H1 (cell line): ENCODE measurements at regions not wholly inside any gene's neighbourhood (a gene's known extent, or its start where the extent isn't known, plus 50 kb on each side); places are given as distances from the start of the nearest gene placed in this dataset.

Source experiments
- CTCF ChIA-PET: fragments of 300-600 bp; sonication (Branson Sonifier 250); formaldehyde crosslinking; loops from one replicate; lab custom pipeline; 2021; ENCODE audit not compliant: partially characterized antibody; lab: Charles Lee
- POLR2A ChIA-PET: fragments of 300-600 bp; sonication (Branson Sonifier 250); formaldehyde crosslinking; loops from one replicate; lab custom pipeline; 2021; ENCODE audit warnings: inconsistent platforms; ENCODE audit not compliant: partially characterized antibody; lab: Charles Lee
- DNase-seq, 2 experiments: peaks; one replicate each; pipeline versions ENCODE4 v3.0.0 to v3.0.0-alpha.2; 2010 to 2022; ENCODE audit warnings: low spot score in 2 of 2, low read depth in 1 of 2, mixed read lengths in 1 of 2
- FAIRE-seq: peaks from 2 replicates; lab custom pipeline; 2011; peaks lifted over from hg19 to GRCh38; lab: Jason Lieb, UNC
- H2AFZ ChIP-seq: 2 replicates; pipeline ENCODE4 v1.8.1; 2012; ENCODE audit warnings: low read length, inconsistent platforms
- H2AK5ac ChIP-seq: 2 replicates; pipeline ENCODE4 v1.6.1; 2013; ENCODE audit warnings: low read depth, low read length
- H2BK120ac ChIP-seq: replicated peaks from 2 replicates; pipeline ENCODE3; 2013; ENCODE audit warnings: low read depth, low read length, inconsistent platforms
- H2BK12ac ChIP-seq: 2 replicates; pipeline ENCODE4 v1.6.1; 2013; ENCODE audit warnings: low read depth, low read length
- H2BK15ac ChIP-seq: 2 replicates; pipeline ENCODE4 v1.6.1; 2013; ENCODE audit warnings: low read length
- H2BK20ac ChIP-seq: 2 replicates; pipeline ENCODE4 v1.6.1; 2013; ENCODE audit warnings: low read length
- H2BK5ac ChIP-seq: 2 replicates; pipeline ENCODE4 v1.6.1; 2013; ENCODE audit warnings: low read depth, low read length
- H3K14ac ChIP-seq: 2 replicates; pipeline ENCODE4 v1.6.1; 2013; ENCODE audit warnings: inconsistent platforms; ENCODE audit not compliant: insufficient read length
- H3K18ac ChIP-seq: 2 replicates; pipeline ENCODE4 v1.6.1; 2013; ENCODE audit warnings: low read length; ENCODE audit errors: extremely low read depth
- H3K23ac ChIP-seq: 2 replicates; pipeline ENCODE4 v1.6.1; 2013; ENCODE audit warnings: inconsistent platforms; ENCODE audit not compliant: insufficient read length
- H3K23me2 ChIP-seq: 2 replicates; pipeline ENCODE4 v1.6.1; 2013; ENCODE audit warnings: low read depth, low read length
- H3K27ac ChIP-seq: 2 replicates; pipeline ENCODE4 v1.6.1; 2011; ENCODE audit warnings: low read depth, low read length, inconsistent platforms
- H3K27me3 ChIP-seq, 4 experiments: replicated peaks in 1 of 4; 1 replicate in 1 of 4; 2 replicates in 3 of 4; pipeline versions ENCODE4 v1.6.1 to v1.8.1; 2011 to 2013; ENCODE audit warnings: low read length in 3 of 4, mild to moderate bottlenecking in 3 of 4, inconsistent platforms in 2 of 4, mixed read lengths in 2 of 4, moderate library complexity in 1 of 4; ENCODE audit not compliant: control insufficient read depth in 3 of 4, insufficient read depth in 3 of 4; ENCODE audit errors: extremely low read depth in 1 of 4
- H3K36me3 ChIP-seq, 4 experiments: 2 replicates each; pipeline versions ENCODE4 v1.6.1 to v1.8.1; 2011 to 2013; ENCODE audit warnings: mild to moderate bottlenecking in 4 of 4, low read length in 3 of 4, moderate library complexity in 2 of 4, control low read depth in 1 of 4, inconsistent platforms in 1 of 4; ENCODE audit not compliant: insufficient read depth in 4 of 4, control insufficient read depth in 2 of 4
- H3K4ac ChIP-seq: replicated peaks from 2 replicates; pipeline ENCODE3; 2013; ENCODE audit warnings: low read length, low read depth, mixed read lengths, inconsistent platforms; ENCODE audit not compliant: insufficient read length
- H3K4me1 ChIP-seq, 4 experiments: replicated peaks in 1 of 4; 1 replicate in 1 of 4; 2 replicates in 3 of 4; pipeline versions ENCODE4 v1.6.1 to v1.8.1; 2011 to 2013; ENCODE audit warnings: low read length in 3 of 4, inconsistent platforms in 2 of 4, mixed read lengths in 1 of 4; ENCODE audit not compliant: insufficient read depth in 4 of 4, control insufficient read depth in 3 of 4
- H3K4me2 ChIP-seq, 2 experiments: 2 replicates each; pipeline versions ENCODE4 v1.6.1 to v1.8.1; 2011 to 2013; ENCODE audit warnings: low read depth in 2 of 2, low read length in 2 of 2, control low read depth in 1 of 2, inconsistent platforms in 1 of 2, mild to moderate bottlenecking in 1 of 2; ENCODE audit not compliant: insufficient read depth in 1 of 2
- H3K4me3 ChIP-seq, 4 experiments: fragments of 200-600, 300-600 bp in 1 of 4; sonication (generic), shearing (Covaris generic), sonication (Bioruptor Twin) in 1 of 4; 2 replicates each; pipeline versions ENCODE4 v1.5.1 to v1.8.1; 2011 to 2016; ENCODE audit warnings: low read length in 4 of 4, low read depth in 3 of 4, control low read depth in 2 of 4, inconsistent platforms in 2 of 4, mild to moderate bottlenecking in 2 of 4, mixed read lengths in 1 of 4, moderate library complexity in 1 of 4; ENCODE audit not compliant: insufficient read depth in 2 of 4; ENCODE audit errors: extremely low read depth in 1 of 4
- H3K56ac ChIP-seq: replicated peaks from 2 replicates; pipeline ENCODE3; 2013; ENCODE audit warnings: low read depth, mild to moderate bottlenecking, mixed read lengths, low read length, inconsistent platforms; ENCODE audit not compliant: insufficient read length
- H3K79me1 ChIP-seq: 2 replicates; pipeline ENCODE4 v1.6.1; 2013; ENCODE audit warnings: low read depth, low read length, control low read depth
- H3K79me2 ChIP-seq, 2 experiments: 2 replicates each; pipeline versions ENCODE4 v1.6.1 to v1.8.1; 2012 to 2013; ENCODE audit warnings: low read length in 2 of 2, mild to moderate bottlenecking in 2 of 2, inconsistent platforms in 1 of 2; ENCODE audit not compliant: insufficient read depth in 2 of 2, control insufficient read depth in 1 of 2
- H3K9ac ChIP-seq, 4 experiments: replicated peaks in 1 of 4; 1 replicate in 1 of 4; 2 replicates in 3 of 4; pipeline versions ENCODE4 v1.6.1 to v1.8.1; 2011 to 2013; ENCODE audit warnings: low read depth in 3 of 4, low read length in 3 of 4, control low read depth in 2 of 4, mild to moderate bottlenecking in 2 of 4, moderate library complexity in 2 of 4, inconsistent platforms in 1 of 4; ENCODE audit errors: extremely low read depth in 1 of 4
- H3K9me3 ChIP-seq, 2 experiments: 2 replicates each; pipeline versions ENCODE4 v1.6.1 to v1.8.1; 2012 to 2013; ENCODE audit warnings: mild to moderate bottlenecking in 2 of 2, moderate library complexity in 2 of 2, control low read depth in 1 of 2, inconsistent platforms in 1 of 2, low read depth in 1 of 2, low read length in 1 of 2, mixed read lengths in 1 of 2; ENCODE audit not compliant: insufficient read depth in 2 of 2
- H4K20me1 ChIP-seq, 2 experiments: replicated peaks in 1 of 2; 2 replicates each; pipeline versions ENCODE3 to v1.8.1; 2011 to 2013; ENCODE audit warnings: inconsistent platforms in 2 of 2, low read length in 2 of 2, mild to moderate bottlenecking in 1 of 2; ENCODE audit not compliant: insufficient read depth in 2 of 2, control insufficient read depth in 1 of 2
- H4K5ac ChIP-seq: 2 replicates; pipeline ENCODE4 v1.6.1; 2013; ENCODE audit warnings: low read length, low read depth, mixed read lengths, inconsistent platforms; ENCODE audit not compliant: insufficient read length
- H4K8ac ChIP-seq: 2 replicates; pipeline ENCODE4 v1.8.0; 2013; ENCODE audit warnings: mild to moderate bottlenecking, moderate library complexity, low read length, inconsistent platforms; ENCODE audit not compliant: insufficient read depth; ENCODE audit errors: extremely low read depth
- H4K91ac ChIP-seq: replicated peaks from 2 replicates; pipeline ENCODE3; 2013; ENCODE audit warnings: low read length, mixed read lengths, inconsistent platforms; ENCODE audit not compliant: insufficient read length
- CBX5 ChIP-seq: fragments of 300-800, 300-1000 bp; sonication (generic); IDR thresholded peaks from 2 replicates; pipeline ENCODE4 v1.7.1; 2016; ENCODE audit warnings: antibody characterized with exemption, low read length, low read depth
- CEBPB ChIP-seq: IDR thresholded peaks from 2 replicates; pipeline ENCODE4 v1.6.1; 2012; ENCODE audit warnings: low read depth, low read length
- EGR1 ChIP-seq: IDR thresholded peaks from 2 replicates; pipeline ENCODE4 v1.6.1; 2011; ENCODE audit warnings: low read depth, low read length, borderline replicate concordance
- EP300 ChIP-seq, 2 experiments: IDR thresholded peaks; 1 replicate in 1 of 2; 2 replicates in 1 of 2; pipeline ENCODE4 v1.6.1; 2011 to 2012; ENCODE audit warnings: low read depth in 2 of 2, low read length in 2 of 2, mild to moderate bottlenecking in 2 of 2, borderline replicate concordance in 1 of 2, inconsistent platforms in 1 of 2, moderate library complexity in 1 of 2
- FOSL1 ChIP-seq: IDR thresholded peaks from 2 replicates; pipeline ENCODE4 v1.6.1; 2011; ENCODE audit warnings: mild to moderate bottlenecking, low read depth, low read length, moderate library complexity; ENCODE audit not compliant: insufficient read depth
- GABPA ChIP-seq: IDR thresholded peaks from 2 replicates; pipeline ENCODE4 v1.6.1; 2011; ENCODE audit warnings: mild to moderate bottlenecking, low read length, moderate library complexity, borderline replicate concordance; ENCODE audit not compliant: insufficient read depth
- RAD21 ChIP-seq, 2 experiments: IDR thresholded peaks in 1 of 2; conservative IDR thresholded peaks in 1 of 2; 2 replicates each; pipeline ENCODE4 v1.6.1; 2011; ENCODE audit warnings: low read depth in 2 of 2, low read length in 2 of 2, improper control_type of control experiment in 1 of 2, inconsistent platforms in 1 of 2, mild to moderate bottlenecking in 1 of 2, moderate library complexity in 1 of 2
- SP2 ChIP-seq: IDR thresholded peaks from 2 replicates; pipeline ENCODE4 v1.6.1; 2012; ENCODE audit warnings: mild to moderate bottlenecking, low read length, inconsistent platforms
- TAF1 ChIP-seq: IDR thresholded peaks from 2 replicates; pipeline ENCODE4 v1.6.1; 2011; ENCODE audit warnings: mild to moderate bottlenecking, low read depth, low read length

DNA sequence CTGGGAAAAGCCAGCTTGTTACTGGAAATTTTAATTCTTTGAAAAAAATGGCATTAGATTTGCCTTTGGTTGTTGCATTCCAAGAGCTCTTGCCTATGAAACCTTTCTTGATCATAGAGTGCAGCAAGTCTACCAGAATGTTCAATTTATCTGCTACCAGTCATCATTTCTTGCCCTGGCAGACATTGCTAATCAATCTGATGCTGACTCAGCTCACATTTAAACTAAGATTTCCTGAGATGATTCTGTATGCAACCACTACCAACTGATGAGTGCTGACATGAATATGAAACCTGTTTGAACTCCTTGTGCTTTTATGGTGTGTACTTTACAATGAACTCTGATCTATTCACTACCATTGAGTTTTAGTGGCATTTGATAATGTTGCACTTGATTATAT is 166.5 kb upstream of the SALL1 start:
- Histone ChIP-seq H2BK5ac (no peak overlapping the region), H2BK12ac (no peak overlapping the region), H2AK5ac (no peak overlapping the region), H3K4ac (no peak overlapping the region), H3K79me2 (no peaks in the 10 kb centered on the region), H2AFZ (no peak overlapping the region)
- DNase-seq: no peak
- FAIRE-seq: no peak
- TF ChIP-seq TAF1 (no peak), RAD21 (IDR thresholded peaks at IDR 0.05 in 1 of 2, conservative IDR thresholded peaks at IDR 0.05 in 1 of 2; ENCODE audit: low read depth in 2 of 2, low read length in 2 of 2) (no peak), EP300 (IDR thresholded peaks at IDR 0.05; ENCODE audit: borderline replicate concordance in 1 of 2, low read depth in 2 of 2, low read length in 2 of 2) (no peak), SP2 (no peak), EGR1 (no peak), CBX5 (no peak), FOSL1 (no peak), GABPA (no peak), CEBPB (no peak)
- TF ChIP-seq, all 59 proteins: peak for 0
- Histone ChIP-seq H3K4me1 (no peaks in the 10 kb centered on the region), H4K91ac (no peak overlapping the region), H3K56ac (no peak overlapping the region), H4K5ac (no peak overlapping the region), H3K23ac (no peak overlapping the region), H3K27ac (no peak overlapping the region), H3K9ac (no peak overlapping the region), H3K27me3 (no peaks in the 10 kb centered on the region), H3K14ac (no peak overlapping the region), H3K36me3 (no peaks in the 10 kb centered on the region), H4K20me1 (no peaks in the 10 kb centered on the region), H3K23me2 (no peaks in the 10 kb centered on the region), H2BK20ac (no peak overlapping the region), H3K4me3 (no peak overlapping the region), H3K79me1 (no peaks in the 10 kb centered on the region), H3K4me2 (no peak overlapping the region), H4K8ac (no peak overlapping the region), H3K9me3 (no peaks in the 10 kb centered on the region), H3K18ac (no peak overlapping the region), H2BK15ac (no peak overlapping the region), H2BK120ac (no peak overlapping the region)
- ChIA-PET CTCF (interaction anchor here (0.6 to 0.7 kb wide), 2 partner anchors 10 to 265 kb away, joined by 3 to 6 read pairs; no protein-coding TSS in a partner anchor), POLR2A (no interaction called here)
